ELR (cell line): ENCODE measurements at regions not wholly inside any gene's neighbourhood (a gene's known extent, or its start where the extent isn't known, plus 50 kb on each side); places are given as distances from the start of the nearest gene placed in this dataset.

Experiments used
- DNase-seq: peaks from one replicate; pipeline ENCODE4 v3.0.0-alpha.2; 2015; ENCODE audit warnings: low read depth

GRCh38 chr3:22996920-22997571 is 206.1 kb upstream of the UBE2E2 start:
- no peak for DNase-seq

- no peak for DNase-seq
Measured at GRCh38 chr3:23000371-23000770, 202.8 kb upstream of the UBE2E2 start.

- no peak for DNase-seq
Measured at GRCh38 chr3:23002151-23002550, 201.0 kb upstream of the UBE2E2 start.

- DNase-seq: no peak
Measured at GRCh38 chr3:23002836-23003732, 200.0 kb upstream of the UBE2E2 start.

- no peak for DNase-seq
Measured at GRCh38 chr3:23003733-23004046, 199.4 kb upstream of the UBE2E2 start.

- peak; percentile 80 for DNase-seq
Measured at GRCh38 chr3:23004971-23005370, 198.2 kb upstream of the UBE2E2 start.

GRCh38 chr3:23017801-23018200 is 185.3 kb upstream of the UBE2E2 start:
- peak; percentile 50 for DNase-seq

- peak; percentile 7 for DNase-seq
Measured at GRCh38 chr3:23019596-23020300, 183.4 kb upstream of the UBE2E2 start.

- DNase-seq: no peak
Measured at GRCh38 chr3:23028294-23028693, 174.8 kb upstream of the UBE2E2 start.

- DNase-seq: no peak
Measured at GRCh38 chr3:23029001-23029400, 174.1 kb upstream of the UBE2E2 start.

GRCh38 chr3:23035927-23036640 is 167.0 kb upstream of the UBE2E2 start:
- DNase-seq: no peak

GRCh38 chr3:23036728-23037127 is 166.4 kb upstream of the UBE2E2 start:
- DNase-seq: no peak

GRCh38 chr3:23038471-23038870 is 164.7 kb upstream of the UBE2E2 start:
- DNase-seq: no peak

- peak; percentile 15 for DNase-seq
Measured at GRCh38 chr3:23041918-23042696, 161.0 kb upstream of the UBE2E2 start.

- no peak for DNase-seq
Measured at GRCh38 chr3:23044463-23044862, 158.7 kb upstream of the UBE2E2 start.

GRCh38 chr3:23046536-23046935 is 156.6 kb upstream of the UBE2E2 start:
- DNase-seq: no peak

- DNase-seq: no peak
Measured at GRCh38 chr3:23051240-23052140, 151.6 kb upstream of the UBE2E2 start.

- DNase-seq: no peak
Measured at GRCh38 chr3:23052208-23052607, 150.9 kb upstream of the UBE2E2 start.

GRCh38 chr3:23052620-23053019 is 150.5 kb upstream of the UBE2E2 start:
- DNase-seq: peak; percentile 21

- DNase-seq: peak; percentile 89
Measured at GRCh38 chr3:23055733-23056376, 147.3 kb upstream of the UBE2E2 start.
